ENCODE measurements at regions not wholly inside any gene's neighbourhood (a gene's known extent, or its start where the extent isn't known, plus 50 kb on each side); places are given as distances from the start of the nearest gene placed in this dataset.

GRCh38 chr3:144466540-144466939, 494.9 kb downstream of the DIPK2A start:
- no peaks in the 10 kb centered on the region for H3K36me3 ChIP-seq
- H3K9me3 ChIP-seq, result no peaks in the 10 kb centered on the region
- ATAC-seq, result no peak
- no peaks in the 10 kb centered on the region for H3K27me3 ChIP-seq (ENCODE audit: low read depth)
- no peak overlapping the region for H3K27ac ChIP-seq
- no peaks in the 10 kb centered on the region for H3K4me1 ChIP-seq
- TF ChIP-seq CTCF (IDR thresholded peaks at IDR 0.05), result no peak
- H3K4me3 ChIP-seq, result no peak overlapping the region
- no peak for DNase-seq
- intact Hi-C loops (cut with DNase I), result no loop called here

- no peak overlapping the region for H3K4me3 ChIP-seq
- TF ChIP-seq CTCF (IDR thresholded peaks at IDR 0.05), result no peak
- DNase-seq (no peak), ATAC-seq (no peak)
- intact Hi-C loops (cut with DNase I), result no loop called here
- no peaks in the 10 kb centered on the region for H3K9me3 ChIP-seq
- H3K36me3 ChIP-seq, result no peaks in the 10 kb centered on the region
- no peaks in the 10 kb centered on the region for H3K4me1 ChIP-seq
- H3K27me3 ChIP-seq (ENCODE audit: low read depth), result no peaks in the 10 kb centered on the region
- H3K27ac ChIP-seq, result no peak overlapping the region
Observed at GRCh38 chr3:144470666-144471065, 499.0 kb downstream of the DIPK2A start.

- intact Hi-C loops (cut with DNase I), result no loop called here
- no peak overlapping the region for H3K27ac ChIP-seq
- ATAC-seq, result no peak
- no peaks in the 10 kb centered on the region for H3K4me1 ChIP-seq
- H3K4me3 ChIP-seq, result no peak overlapping the region
- no peaks in the 10 kb centered on the region for H3K9me3 ChIP-seq
- no peaks in the 10 kb centered on the region for H3K27me3 ChIP-seq (ENCODE audit: low read depth)
- DNase-seq, result no peak
- H3K36me3 ChIP-seq, result no peaks in the 10 kb centered on the region
- TF ChIP-seq CTCF (IDR thresholded peaks at IDR 0.05), result no peak
Observed at GRCh38 chr3:144477593-144477992, 506.0 kb downstream of the DIPK2A start.

GRCh38 chr3:144480416-144480919, 508.8 kb downstream of the DIPK2A start:
- Histone ChIP-seq H3K4me3 (no peak overlapping the region), H3K9me3 (no peaks in the 10 kb centered on the region), H3K4me1 (no peaks in the 10 kb centered on the region), H3K27me3 (ENCODE audit: low read depth) (no peaks in the 10 kb centered on the region), H3K27ac (no peak overlapping the region), H3K36me3 (no peaks in the 10 kb centered on the region)
- intact Hi-C loops (cut with DNase I), result no loop called here
- no peak for TF ChIP-seq CTCF (IDR thresholded peaks at IDR 0.05)
- ATAC-seq (no peak), DNase-seq (no peak)

GRCh38 chr3:144482876-144483275, 511.3 kb downstream of the DIPK2A start:
- H3K4me3 ChIP-seq, result no peak overlapping the region
- TF ChIP-seq CTCF (IDR thresholded peaks at IDR 0.05), result no peak
- H3K9me3 ChIP-seq, result no peaks in the 10 kb centered on the region
- H3K27me3 ChIP-seq (ENCODE audit: low read depth), result no peaks in the 10 kb centered on the region
- H3K4me1 ChIP-seq, result no peaks in the 10 kb centered on the region
- ATAC-seq, result no peak
- H3K27ac ChIP-seq, result no peak overlapping the region
- DNase-seq, result no peak
- H3K36me3 ChIP-seq, result no peaks in the 10 kb centered on the region
- intact Hi-C loops (cut with DNase I), result no loop called here

GRCh38 chr3:144487011-144487410, 515.4 kb downstream of the DIPK2A start:
- no peak for DNase-seq
- Histone ChIP-seq H3K36me3 (no peaks in the 10 kb centered on the region), H3K27me3 (ENCODE audit: low read depth) (no peaks in the 10 kb centered on the region), H3K27ac (no peak overlapping the region), H3K9me3 (no peaks in the 10 kb centered on the region), H3K4me1 (no peaks in the 10 kb centered on the region), H3K4me3 (no peak overlapping the region)
- intact Hi-C loops (cut with DNase I), result no loop called here
- no peak for TF ChIP-seq CTCF (IDR thresholded peaks at IDR 0.05)
- ATAC-seq, result no peak

All from lower lobe of right lung (tissue), 2 donors.